K562 (cell line): ENCODE measurements at regions not wholly inside any gene's neighbourhood (a gene's known extent, or its start where the extent isn't known, plus 50 kb on each side); places are given as distances from the start of the nearest gene placed in this dataset.

Source experiments
- FOXK1 ChIP-seq: sonication (generic); formaldehyde crosslinking; IDR thresholded peaks from 2 replicates; pipeline ENCODE4 v1.8.0; 2022; ENCODE audit warnings: missing genetic modification reagents, mild to moderate bottlenecking, borderline replicate concordance
- MAFF ChIP-seq: IDR thresholded peaks from 2 replicates; pipeline ENCODE4 v1.6.1; 2012; ENCODE audit warnings: low read length, improper control_type of control experiment
- RFX7 ChIP-seq: fragments of 250-450 bp; sonication (Bioruptor Pico); IDR thresholded peaks from 2 replicates; pipeline ENCODE4 v1.5.1; 2021; ENCODE audit warnings: mild to moderate bottlenecking
- YY1 ChIP-seq, 3 experiments: IDR thresholded peaks; 2 replicates each; pipeline ENCODE4 v1.6.1; 2011; ENCODE audit warnings: low read length in 2 of 3, mild to moderate bottlenecking in 2 of 3, moderate library complexity in 2 of 3, borderline replicate concordance in 1 of 3, control low read depth in 1 of 3, low read depth in 1 of 3; ENCODE audit not compliant: insufficient read depth in 3 of 3, insufficient replicate concordance in 2 of 3, control insufficient read depth in 1 of 3, insufficient read length in 1 of 3; ENCODE audit errors: extremely low read depth in 1 of 3
- ZC3H4 ChIP-seq: sonication (generic); formaldehyde crosslinking; IDR thresholded peaks from 2 replicates; pipeline ENCODE4 v1.9.0; 2021; ENCODE audit warnings: missing genetic modification reagents, borderline replicate concordance
- TF ChIP-seq, protein P1 (sequence below): sonication (generic); formaldehyde crosslinking; IDR thresholded peaks from 2 replicates; pipeline ENCODE4 v1.8.1; 2023; ENCODE audit warnings: mild to moderate bottlenecking, missing genetic modification reagents

DNA sequence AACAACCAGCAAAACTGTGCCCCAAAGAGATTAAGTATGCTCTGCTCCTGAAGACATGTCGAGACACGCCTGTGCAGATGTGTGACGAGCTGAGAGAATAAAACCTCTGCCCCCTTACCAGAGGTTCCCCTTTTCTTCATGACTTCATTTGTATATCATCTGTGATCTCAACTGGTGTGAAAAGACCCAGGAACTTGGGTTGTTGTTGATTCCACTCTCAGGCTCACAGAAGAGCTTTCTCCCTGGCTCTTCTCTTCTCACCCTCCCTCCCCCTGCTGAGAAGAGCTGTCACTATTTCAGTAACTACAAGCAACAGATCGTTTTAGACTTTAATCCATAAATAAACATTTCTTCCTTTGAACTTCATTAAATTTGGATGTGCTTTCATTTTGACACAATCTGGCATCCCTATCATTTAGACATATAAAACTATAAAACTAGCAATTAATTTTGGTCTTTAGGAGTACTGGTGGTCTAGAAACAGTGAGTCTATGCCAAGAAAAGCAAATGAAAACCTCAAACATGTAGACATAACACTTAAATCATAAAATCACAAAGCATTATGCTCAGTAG, 179.3 kb upstream of the FZD8 start:
- TF ChIP-seq MAFF (no peak), ZC3H4 (CRISPR knock-in tag) (no peak), YY1 (IDR thresholded peaks at IDR 0.05; ENCODE audit: borderline replicate concordance in 1 of 3, control insufficient read depth in 1 of 3, extremely low read depth in 1 of 3, insufficient read depth in 3 of 3, insufficient read length in 1 of 3, insufficient replicate concordance in 2 of 3, low read depth in 1 of 3, low read length in 2 of 3) (no peak), RFX7 (CRISPR knock-in tag) (no peak), FOXK1 (CRISPR knock-in tag) (no peak)
- TF ChIP-seq, protein P1, sequence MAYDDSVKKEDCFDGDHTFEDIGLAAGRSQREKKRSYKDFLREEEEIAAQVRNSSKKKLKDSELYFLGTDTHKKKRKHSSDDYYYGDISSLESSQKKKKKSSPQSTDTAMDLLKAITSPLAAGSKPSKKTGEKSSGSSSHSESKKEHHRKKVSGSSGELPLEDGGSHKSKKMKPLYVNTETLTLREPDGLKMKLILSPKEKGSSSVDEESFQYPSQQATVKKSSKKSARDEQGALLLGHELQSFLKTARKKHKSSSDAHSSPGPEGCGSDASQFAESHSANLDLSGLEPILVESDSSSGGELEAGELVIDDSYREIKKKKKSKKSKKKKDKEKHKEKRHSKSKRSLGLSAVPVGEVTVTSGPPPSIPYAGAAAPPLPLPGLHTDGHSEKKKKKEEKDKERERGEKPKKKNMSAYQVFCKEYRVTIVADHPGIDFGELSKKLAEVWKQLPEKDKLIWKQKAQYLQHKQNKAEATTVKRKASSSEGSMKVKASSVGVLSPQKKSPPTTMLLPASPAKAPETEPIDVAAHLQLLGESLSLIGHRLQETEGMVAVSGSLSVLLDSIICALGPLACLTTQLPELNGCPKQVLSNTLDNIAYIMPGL, result no peak
